Heart left ventricle (tissue), 16 donors: ENCODE measurements at regions not wholly inside any gene's neighbourhood (a gene's known extent, or its start where the extent isn't known, plus 50 kb on each side); places are given as distances from the start of the nearest gene placed in this dataset.

Experiments
- ATAC-seq, 4 donors: fragments of 200-7000 bp; cut with Tn5 transposase; one replicate each; pipeline ENCODE4 v1.9.1; 2020 to 2022; ENCODE audit warnings: moderate library complexity in 4 of 4, mild to moderate bottlenecking in 3 of 4, moderate number of reproducible peaks in 1 of 4
- DNase-seq, 5 donors: peaks; one replicate each; pipeline ENCODE4 v3.0.0-alpha.2; 2020
- H3K27ac ChIP-seq, 12 donors: fragments of 200-600 bp; sonication (generic) in 4 of 12; one replicate each; pipeline versions ENCODE4 v1.5.0 to v1.8.0; 2016 to 2022; ENCODE audit warnings: mild to moderate bottlenecking in 2 of 12
- H3K27me3 ChIP-seq, 9 donors: fragments of 200-600 bp; sonication (generic) in 2 of 9; one replicate each; pipeline versions ENCODE4 v1.5.1 to v1.8.0; 2016 to 2022; ENCODE audit warnings: mild to moderate bottlenecking in 3 of 9
- H3K36me3 ChIP-seq, 9 donors: fragments of 200-600 bp; sonication (generic) in 2 of 9; one replicate each; pipeline versions ENCODE4 v1.5.0 to v1.8.0; 2018 to 2022; ENCODE audit warnings: mild to moderate bottlenecking in 2 of 9
- H3K4me1 ChIP-seq, 12 donors: fragments of 200-600 bp; sonication (generic) in 4 of 12; one replicate each; pipeline versions ENCODE4 v1.5.0 to v1.8.0; 2016 to 2022; ENCODE audit warnings: mild to moderate bottlenecking in 3 of 12
- H3K4me3 ChIP-seq, 12 donors: fragments of 200-600 bp; sonication (generic) in 4 of 12; one replicate each; pipeline versions ENCODE4 v1.5.0 to v1.8.0; 2017 to 2022; ENCODE audit warnings: mild to moderate bottlenecking in 9 of 12, moderate library complexity in 4 of 12
- H3K9me3 ChIP-seq, 12 donors: fragments of 200-600 bp; sonication (generic) in 4 of 12; one replicate each; pipeline versions ENCODE4 v1.5.0 to v1.8.0; 2016 to 2022; ENCODE audit warnings: mild to moderate bottlenecking in 1 of 12
- CTCF ChIP-seq, 12 donors: fragments of 200-600 bp; sonication (generic) in 4 of 12; IDR thresholded peaks; one replicate each; pipeline versions ENCODE4 v1.5.0 to v1.8.0; 2018 to 2022; ENCODE audit warnings: antibody characterized with exemption in 12 of 12, mild to moderate bottlenecking in 5 of 12
- POLR2A ChIP-seq, 2 donors: fragments of 450-650 bp; IDR thresholded peaks; one replicate each; pipeline ENCODE4 v1.6.1; 2017; ENCODE audit warnings: antibody characterized with exemption in 2 of 2, mild to moderate bottlenecking in 2 of 2, moderate library complexity in 2 of 2
- WGBS, 4 donors: extraction: QIAGEN DNeasy Blood & Tissue Kit in 2 of 4; methylation state at CpG; one replicate each; pipeline versions ENCODE4 v1.1.5 to v1.1.7; 2013 to 2018; 5-methylcytosine and 5-hydroxymethylcytosine counted together
- intact Hi-C, 10 donors: fragments of 100-400 bp; cut with DNase I; formaldehyde crosslinking; loops; one replicate each; pipeline versions ENCODE4 v1.11.1 to v1.14.2; 2022
- donor health status: ischemic (EF 13 %, LVEDD 7.1; RV severe dilation, severe dysfunction).
- donor health status: healthy with polysubstance abuse.
- donor health status: DM: no; HTN: yes; CAD: no.
- donor health status: DM: no; HTN: no; CAD: no.
- donor health status: ischemic (EF 25% LVEDD 6.9; RV normal size, moderate dysfunction).
- donor health status: ischemic (EF 25% LVEDD 5.7; RV mildly dilated, moderate dysfunction).
- donor health status: healthy.
- donor health status: DM: yes; HTN: yes; CAD: no.
- donor health status: ischemic (EF 35%, LVEDD 5.7; RV mildly dilated, moderate dysfunction).
- donor health status: nonischemic (EF 11% LVEDD 7.7; RV severe dilation, severe dysfunction).
- donor health status: DM: yes; HTN: yes; CAD: no.
- donor health status: PGD.
- donor health status: ischemic (EF 29% LVEDD 5.4; RV normal size, mild dysfunction).
- donor health status: nonischemic (EF 23%, LVEDD 6.1; RV moderate dilation, normal function).

DNA sequence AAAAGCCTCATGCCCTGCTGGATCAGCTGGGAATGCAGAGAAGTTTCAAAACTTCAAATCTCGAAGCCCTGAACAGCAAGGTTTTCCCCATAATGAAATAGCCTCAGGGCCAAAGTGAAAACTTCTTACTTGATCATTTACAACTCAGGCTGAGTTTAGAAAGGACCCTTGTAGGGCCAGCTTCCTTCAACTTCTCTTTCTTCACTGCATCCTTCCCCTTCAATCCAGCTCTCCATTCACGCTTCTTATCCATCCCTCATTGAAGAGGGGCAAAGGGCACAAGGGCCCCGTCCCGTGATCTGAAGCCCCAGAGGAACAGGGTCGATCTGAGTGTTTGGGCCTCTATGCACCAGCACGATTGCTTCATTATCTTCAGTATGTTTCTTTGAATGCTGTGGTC lies 392.2 kb upstream of the CELF2 start:
- no peak for ATAC-seq
- no peak for TF ChIP-seq CTCF (IDR thresholded peaks at IDR 0.05)
- no peak for TF ChIP-seq POLR2A (IDR thresholded peaks at IDR 0.05)
- no peaks in the 10 kb centered on the region for H3K36me3 ChIP-seq
- peaks cover 0 to 43% (median 12%) of the 10 kb centered on the region in 12 donors for H3K4me1 ChIP-seq
- H3K27me3 ChIP-seq = no peaks in the 10 kb centered on the region
- intact Hi-C loops = loop anchor here in 1 of 10 donors (2.0 kb wide), 1 partner anchor 19 kb away; no protein-coding TSS in a partner anchor
- no peak overlapping the region for H3K4me3 ChIP-seq
- H3K9me3 ChIP-seq = peaks cover 0 to 4% (median 0%) of the 10 kb centered on the region in 12 donors
- H3K27ac ChIP-seq = peak overlapping the region in 2 of 12 donors; percentile 47 to 61
- DNase-seq = no peak
- WGBS, 4 donors = 77 to 86% (median 80%) methylated on average over 6 of the region's 6 CpGs

- peak overlapping the region in 1 of 12 donors; percentile 30 for H3K27ac ChIP-seq
- peaks cover 0 to 43% (median 12%) of the 10 kb centered on the region in 12 donors for H3K4me1 ChIP-seq
- H3K27me3 ChIP-seq = no peaks in the 10 kb centered on the region
- peaks cover 0 to 4% (median 0%) of the 10 kb centered on the region in 12 donors for H3K9me3 ChIP-seq
- ATAC-seq (no peak), DNase-seq (no peak)
- 57 to 73% (median 63%) methylated on average over 9 of the region's 9 CpGs for WGBS, 4 donors
- no peak for TF ChIP-seq POLR2A (IDR thresholded peaks at IDR 0.05)
- TF ChIP-seq CTCF (IDR thresholded peaks at IDR 0.05) = no peak
- H3K36me3 ChIP-seq = no peaks in the 10 kb centered on the region
- no peak overlapping the region for H3K4me3 ChIP-seq
- intact Hi-C loops = no loop called here
Observed at GRCh38 chr10:10626734-10627133, 390.9 kb upstream of the CELF2 start.

- Histone ChIP-seq H3K27me3 (no peaks in the 10 kb centered on the region), H3K36me3 (no peaks in the 10 kb centered on the region), H3K4me1 (peaks cover 0 to 43% (median 12%) of the 10 kb centered on the region in 12 donors), H3K27ac (peak overlapping the region in 1 of 12 donors; percentile 30), H3K9me3 (peaks cover 0 to 4% (median 0%) of the 10 kb centered on the region in 12 donors), H3K4me3 (no peak overlapping the region)
- ATAC-seq (no peak), DNase-seq (no peak)
- 80 to 94% (median 90%) methylated on average over 1 of the region's 1 CpG for WGBS, 4 donors
- no peak for TF ChIP-seq CTCF (IDR thresholded peaks at IDR 0.05)
- no peak for TF ChIP-seq POLR2A (IDR thresholded peaks at IDR 0.05)
- intact Hi-C loops = no loop called here
Observed at GRCh38 chr10:10627414-10627813, 390.3 kb upstream of the CELF2 start.

DNA sequence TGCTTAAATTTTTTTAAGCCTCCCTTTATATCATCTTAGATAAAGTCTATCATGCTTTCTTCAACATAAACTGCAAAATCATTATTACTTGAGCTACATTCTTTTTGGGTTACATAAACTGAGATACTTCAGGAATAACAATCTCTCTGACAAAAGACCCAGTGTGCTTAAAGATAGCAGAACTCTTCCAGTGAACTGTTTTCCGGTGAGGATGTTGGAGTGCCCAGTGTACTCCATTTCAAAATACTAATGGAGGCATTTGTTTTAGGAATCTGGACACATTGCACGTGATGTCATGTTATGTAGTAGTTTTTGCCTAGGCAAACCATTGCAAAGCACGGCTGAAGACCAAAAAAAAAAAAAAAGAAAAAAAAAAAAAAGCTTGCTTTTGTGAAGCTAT lies 388.2 kb upstream of the CELF2 start:
- Histone ChIP-seq H3K9me3 (peaks cover 0 to 11% (median 0%) of the 10 kb centered on the region in 12 donors), H3K4me3 (no peak overlapping the region), H3K4me1 (peaks cover 0 to 28% (median 10%) of the 10 kb centered on the region in 12 donors), H3K27ac (no peak overlapping the region), H3K27me3 (no peaks in the 10 kb centered on the region), H3K36me3 (no peaks in the 10 kb centered on the region)
- DNase-seq = no peak
- 46 to 57% (median 52%) methylated on average over 3 of the region's 3 CpGs for WGBS, 4 donors
- no peak for TF ChIP-seq CTCF (IDR thresholded peaks at IDR 0.05)
- TF ChIP-seq POLR2A (IDR thresholded peaks at IDR 0.05) = no peak
- intact Hi-C loops = no loop called here
- ATAC-seq = no peak
